ENCODE measurements at regions not wholly inside any gene's neighbourhood (a gene's known extent, or its start where the extent isn't known, plus 50 kb on each side); places are given as distances from the start of the nearest gene placed in this dataset.

- TF ChIP-seq CTCF (IDR thresholded peaks at IDR 0.05) (no peak), EP300 (IDR thresholded peaks at IDR 0.05) (no peak)
Measured at GRCh38 chr7:11300241-11300640, 326.6 kb downstream of the PHF14 start.

Data from tibial nerve (tissue), 4 donors.